MM.1S (cell line): ENCODE measurements at regions not wholly inside any gene's neighbourhood (a gene's known extent, or its start where the extent isn't known, plus 50 kb on each side); places are given as distances from the start of the nearest gene placed in this dataset.

Source experiments
- DNase-seq: peaks from one replicate; pipeline ENCODE4 v3.0.0-alpha.2; 2015
- H2AFZ ChIP-seq: fragments of 300-600 bp; sonication (generic); 2 replicates; pipeline ENCODE4 v1.6.0; 2016; ENCODE audit warnings: antibody characterized with exemption, low read length
- H3F3A ChIP-seq: fragments of 300-600 bp; sonication (generic); 2 replicates; pipeline ENCODE4 v1.6.1; 2016; ENCODE audit warnings: mild to moderate bottlenecking, antibody characterized with exemption, low read length, moderate library complexity, mixed read lengths; ENCODE audit not compliant: insufficient read depth
- H3K27ac ChIP-seq: fragments of 300-600 bp; sonication (generic); 2 replicates; pipeline ENCODE4 v1.5.1; 2016; ENCODE audit warnings: mild to moderate bottlenecking, low read length
- H3K27me3 ChIP-seq: fragments of 300-600 bp; sonication (generic); replicated peaks from 2 replicates; pipeline ENCODE4 v1.6.0; 2016; ENCODE audit warnings: low read length; ENCODE audit not compliant: insufficient read depth
- H3K36me3 ChIP-seq: fragments of 300-600 bp; sonication (generic); replicated peaks from 2 replicates; pipeline ENCODE4 v1.6.1; 2016; ENCODE audit warnings: mild to moderate bottlenecking, low read length, mixed read lengths; ENCODE audit not compliant: insufficient read depth
- H3K4me1 ChIP-seq: fragments of 300-600 bp; sonication (generic); 2 replicates; pipeline ENCODE4 v1.6.1; 2016; ENCODE audit warnings: low read length, mixed read lengths
- H3K4me2 ChIP-seq: fragments of 300-600 bp; sonication (generic); 2 replicates; pipeline ENCODE4 v1.6.0; 2016; ENCODE audit warnings: low read depth, low read length
- H3K4me3 ChIP-seq: fragments of 300-600 bp; sonication (generic); 2 replicates; pipeline ENCODE4 v1.5.1; 2016; ENCODE audit warnings: low read length, mixed read lengths
- H3K79me2 ChIP-seq: fragments of 300-600 bp; sonication (generic); 2 replicates; pipeline ENCODE4 v1.6.1; 2016; ENCODE audit warnings: mixed run types, low read length, mixed read lengths
- H3K9ac ChIP-seq: fragments of 300-600 bp; sonication (generic); 2 replicates; pipeline ENCODE4 v1.6.1; 2016; ENCODE audit warnings: low read length, mixed read lengths
- H3K9me2 ChIP-seq: fragments of 300-600 bp; sonication (generic); replicated peaks from 2 replicates; pipeline ENCODE4 v1.6.1; 2016; ENCODE audit warnings: mild to moderate bottlenecking, low read length, mixed read lengths; ENCODE audit not compliant: insufficient read depth
- H3K9me3 ChIP-seq: fragments of 300-600 bp; sonication (generic); replicated peaks from 2 replicates; pipeline ENCODE4 v1.6.1; 2016; ENCODE audit warnings: mild to moderate bottlenecking, low read length, mixed read lengths; ENCODE audit not compliant: insufficient read depth
- H4K20me1 ChIP-seq: fragments of 300-600 bp; sonication (generic); 2 replicates; pipeline ENCODE4 v1.6.1; 2016; ENCODE audit warnings: mild to moderate bottlenecking, low read length, moderate library complexity, mixed read lengths; ENCODE audit not compliant: insufficient read depth
- EZH2 ChIP-seq: fragments of 300-600 bp; sonication (generic); optimal IDR thresholded peaks from 2 replicates; pipeline ENCODE3; 2017; ENCODE audit warnings: low read depth, mild to moderate bottlenecking, antibody characterized with exemption, low read length, mixed read lengths
- EZH2phosphoT487 ChIP-seq: fragments of 300-600 bp; sonication (generic); IDR thresholded peaks from 2 replicates; pipeline ENCODE4 v1.6.1; 2018; ENCODE audit warnings: antibody characterized with exemption, low read length
- TF ChIP-seq, protein P1 (sequence below): fragments of 300-600 bp; sonication (generic); IDR thresholded peaks from 2 replicates; pipeline ENCODE4 v1.5.1; 2016; ENCODE audit warnings: antibody characterized with exemption, low read length, mixed read lengths

DNA sequence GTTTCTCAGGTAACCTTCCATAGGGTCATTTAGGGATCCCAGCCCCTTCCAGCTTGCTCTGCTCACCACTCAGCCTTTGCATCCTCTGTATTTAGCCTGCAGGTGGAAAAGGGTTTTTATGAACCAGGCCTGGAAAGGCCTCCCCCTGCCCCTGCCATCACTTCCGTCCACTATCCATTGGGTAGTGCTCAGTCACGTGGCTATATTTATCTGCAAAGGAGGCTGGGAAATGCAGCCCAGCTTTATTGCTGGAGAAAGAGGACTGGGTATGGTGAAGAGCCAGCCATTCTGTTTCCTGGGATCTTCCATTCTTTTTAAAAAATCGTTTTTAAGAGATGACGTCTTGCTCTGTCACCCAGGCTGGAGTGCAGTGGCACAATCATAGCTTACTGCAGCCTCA is 87.0 kb upstream of the MAP1LC3B2 start:
- H3K9me2 ChIP-seq: no peaks in the 10 kb centered on the region
- H4K20me1 ChIP-seq: no peaks in the 10 kb centered on the region

DNA sequence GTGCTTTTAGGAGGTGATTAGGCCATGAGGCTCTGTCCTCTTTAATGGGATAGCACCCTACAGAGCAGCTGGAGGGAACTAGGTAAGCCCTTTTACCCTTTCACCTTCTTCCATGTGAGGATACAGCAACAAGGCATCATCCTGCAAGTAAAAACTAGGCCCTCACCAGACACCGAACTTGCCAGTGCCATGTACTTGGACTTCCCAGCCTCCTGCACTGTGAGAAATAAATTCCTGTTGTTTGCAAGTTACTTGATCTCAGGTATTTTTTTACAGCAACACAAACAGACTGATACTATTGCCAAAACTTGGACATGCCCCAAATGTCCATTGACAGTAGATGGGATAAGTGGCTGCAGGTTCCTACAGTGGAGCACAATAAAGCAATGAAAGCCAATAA is 85.8 kb upstream of the MAP1LC3B2 start:
- Histone ChIP-seq H3K9ac (no peak overlapping the region), H3K4me3 (no peak overlapping the region), H3K9me2 (no peaks in the 10 kb centered on the region), H3K27me3 (no peaks in the 10 kb centered on the region), H3K36me3 (no peaks in the 10 kb centered on the region), H3K4me1 (no peaks in the 10 kb centered on the region), H4K20me1 (no peaks in the 10 kb centered on the region), H3K4me2 (no peak overlapping the region), H3K9me3 (no peaks in the 10 kb centered on the region), H3F3A (no peaks in the 10 kb centered on the region), H3K27ac (no peak overlapping the region), H2AFZ (no peak overlapping the region), H3K79me2 (no peaks in the 10 kb centered on the region)
- DNase-seq: no peak
- TF ChIP-seq EZH2phosphoT487: no peak
- TF ChIP-seq, protein P1, sequence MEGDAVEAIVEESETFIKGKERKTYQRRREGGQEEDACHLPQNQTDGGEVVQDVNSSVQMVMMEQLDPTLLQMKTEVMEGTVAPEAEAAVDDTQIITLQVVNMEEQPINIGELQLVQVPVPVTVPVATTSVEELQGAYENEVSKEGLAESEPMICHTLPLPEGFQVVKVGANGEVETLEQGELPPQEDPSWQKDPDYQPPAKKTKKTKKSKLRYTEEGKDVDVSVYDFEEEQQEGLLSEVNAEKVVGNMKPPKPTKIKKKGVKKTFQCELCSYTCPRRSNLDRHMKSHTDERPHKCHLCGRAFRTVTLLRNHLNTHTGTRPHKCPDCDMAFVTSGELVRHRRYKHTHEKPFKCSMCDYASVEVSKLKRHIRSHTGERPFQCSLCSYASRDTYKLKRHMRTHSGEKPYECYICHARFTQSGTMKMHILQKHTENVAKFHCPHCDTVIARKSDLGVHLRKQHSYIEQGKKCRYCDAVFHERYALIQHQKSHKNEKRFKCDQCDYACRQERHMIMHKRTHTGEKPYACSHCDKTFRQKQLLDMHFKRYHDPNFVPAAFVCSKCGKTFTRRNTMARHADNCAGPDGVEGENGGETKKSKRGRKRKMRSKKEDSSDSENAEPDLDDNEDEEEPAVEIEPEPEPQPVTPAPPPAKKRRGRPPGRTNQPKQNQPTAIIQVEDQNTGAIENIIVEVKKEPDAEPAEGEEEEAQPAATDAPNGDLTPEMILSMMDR: no peak
- no peak for TF ChIP-seq EZH2

More for the DNA sequence above, 87.0 kb upstream of the MAP1LC3B2 start:
- no peak for DNase-seq
- H3F3A ChIP-seq: no peaks in the 10 kb centered on the region
- TF ChIP-seq EZH2phosphoT487: no peak
- TF ChIP-seq, protein P1: no peak
- no peak for TF ChIP-seq EZH2
- H3K27ac ChIP-seq: no peak overlapping the region
- no peak overlapping the region for H2AFZ ChIP-seq
- H3K79me2 ChIP-seq: no peaks in the 10 kb centered on the region
- no peaks in the 10 kb centered on the region for H3K36me3 ChIP-seq
- H3K9ac ChIP-seq: no peak overlapping the region
- H3K27me3 ChIP-seq: no peaks in the 10 kb centered on the region
- H3K9me3 ChIP-seq: no peaks in the 10 kb centered on the region
- no peak overlapping the region for H3K4me3 ChIP-seq
- no peak overlapping the region for H3K4me2 ChIP-seq
- H3K4me1 ChIP-seq: no peaks in the 10 kb centered on the region

DNA sequence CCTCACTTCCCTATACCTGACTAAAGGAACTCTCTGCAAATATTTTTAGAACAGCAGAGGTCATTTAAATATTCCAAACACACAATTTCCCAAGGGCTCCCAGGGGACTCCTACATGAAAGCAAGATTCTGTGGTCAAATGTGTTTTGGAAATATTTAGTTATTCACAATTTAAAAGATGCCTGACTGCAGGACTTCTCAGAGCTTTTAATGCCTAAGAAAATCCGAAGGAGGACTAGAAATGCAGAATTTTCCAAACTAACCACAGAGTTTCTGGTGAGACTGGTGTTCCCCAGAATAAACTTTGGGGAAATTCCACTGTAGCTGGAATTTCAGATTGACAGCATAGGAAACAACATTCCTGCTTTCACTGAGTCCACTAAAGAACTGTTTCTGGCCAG is 84.8 kb upstream of the MAP1LC3B2 start:
- no peaks in the 10 kb centered on the region for H3K27me3 ChIP-seq
- H3K36me3 ChIP-seq: no peaks in the 10 kb centered on the region
- H2AFZ ChIP-seq: no peak overlapping the region
- DNase-seq: no peak
- no peaks in the 10 kb centered on the region for H3K9me2 ChIP-seq
- H3K9ac ChIP-seq: no peak overlapping the region
- H3F3A ChIP-seq: no peaks in the 10 kb centered on the region
- no peak overlapping the region for H3K4me3 ChIP-seq
- TF ChIP-seq EZH2phosphoT487 (no peak), EZH2 (no peak)
- TF ChIP-seq, protein P1: no peak
- H3K4me1 ChIP-seq: no peaks in the 10 kb centered on the region
- no peaks in the 10 kb centered on the region for H3K79me2 ChIP-seq
- H3K27ac ChIP-seq: no peak overlapping the region
- H3K9me3 ChIP-seq: no peaks in the 10 kb centered on the region
- no peaks in the 10 kb centered on the region for H4K20me1 ChIP-seq
- no peak overlapping the region for H3K4me2 ChIP-seq
